ENCODE measurements at regions not wholly inside any gene's neighbourhood (a gene's known extent, or its start where the extent isn't known, plus 50 kb on each side); places are given as distances from the start of the nearest gene placed in this dataset.

DNA sequence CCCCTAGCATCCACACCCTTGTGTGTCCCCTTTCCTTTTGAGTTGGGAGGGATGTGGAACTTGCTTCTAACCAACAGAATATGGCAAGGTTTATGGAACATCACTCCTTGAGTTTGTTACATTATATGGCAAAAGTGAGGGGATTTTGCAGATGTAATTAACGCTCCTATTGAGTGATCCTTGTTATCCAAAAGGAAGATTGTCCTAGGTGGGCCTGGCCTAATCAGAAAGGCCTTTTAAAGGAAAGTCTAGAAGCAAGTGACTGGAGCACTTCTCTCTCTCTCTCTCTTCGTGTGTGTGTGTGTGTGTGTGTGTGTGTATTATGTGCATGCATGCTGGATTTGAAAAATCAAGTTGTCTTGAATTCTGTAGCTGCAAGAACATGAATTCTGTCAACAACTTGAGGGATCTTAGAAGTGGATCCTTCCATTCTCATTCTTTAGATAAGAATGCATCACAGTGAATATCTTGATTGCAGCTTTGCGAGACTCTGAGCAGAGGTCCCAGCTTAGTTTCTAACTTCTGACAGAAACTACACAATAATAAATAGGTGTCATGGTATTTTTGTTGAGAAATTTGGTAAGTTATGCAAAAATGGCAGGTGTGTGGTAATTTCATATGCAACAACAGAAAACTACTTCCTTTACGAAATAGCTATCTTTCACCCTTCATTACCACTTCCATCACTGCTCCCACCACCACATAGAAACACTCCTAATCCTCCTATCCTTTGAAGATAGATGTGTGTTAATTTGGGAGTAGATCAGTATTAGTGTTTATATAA, 360.9 kb upstream of the CBLB start:
- no peak for DNase-seq

DNA sequence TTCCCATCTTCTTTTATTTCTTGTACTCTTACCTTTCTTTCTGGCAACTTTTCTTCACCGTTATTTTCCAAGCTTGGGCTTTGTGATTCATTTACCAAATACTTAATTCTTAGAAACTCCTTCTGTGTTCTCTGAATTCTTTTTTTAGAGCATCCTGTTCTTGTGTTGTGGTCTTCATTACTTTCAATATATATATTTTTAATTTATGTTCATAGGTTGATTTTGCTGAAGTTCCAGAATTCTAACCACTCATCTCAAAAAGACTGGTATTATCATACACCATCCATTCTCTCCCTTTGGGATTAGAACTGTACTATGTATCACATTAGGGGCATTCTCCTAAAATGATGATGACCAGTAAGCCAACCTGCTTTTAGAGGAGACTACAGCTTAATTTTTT, 362.3 kb upstream of the CBLB start:
- DNase-seq, result no peak

- DNase-seq, result no peak
Measured at GRCh38 chr3:106232956-106233355, 364.1 kb upstream of the CBLB start.

DNA sequence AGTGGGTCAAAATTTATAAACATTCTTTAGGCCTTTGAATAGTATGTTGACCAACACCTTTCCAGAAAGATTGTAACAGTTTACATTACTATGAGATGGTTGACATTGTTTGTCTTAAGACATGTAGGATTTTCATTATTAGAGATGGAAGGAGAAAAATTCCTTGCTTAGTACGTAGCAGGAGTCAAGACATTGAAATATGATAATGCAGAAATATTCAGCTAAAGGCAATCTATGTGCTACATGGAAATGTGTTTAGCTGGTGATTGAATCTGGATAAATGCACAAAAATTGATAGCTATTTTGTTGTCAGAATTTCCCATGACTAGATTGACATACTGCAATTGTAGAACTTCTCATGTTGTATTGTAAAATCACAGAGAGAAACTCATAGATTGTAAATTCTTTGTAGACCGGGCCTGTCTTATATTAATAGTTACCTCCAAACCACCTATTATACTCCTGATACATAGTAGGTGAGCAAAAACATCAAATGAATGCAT, 370.4 kb upstream of the CBLB start:
- DNase-seq, result no peak

GRCh38 chr3:106241593-106241992, 372.8 kb upstream of the CBLB start:
- no peak for DNase-seq

GRCh38 chr3:106242781-106243180, 374.0 kb upstream of the CBLB start:
- DNase-seq, result no peak

GRCh38 chr3:106245400-106245799, 376.6 kb upstream of the CBLB start:
- DNase-seq, result no peak

DNA sequence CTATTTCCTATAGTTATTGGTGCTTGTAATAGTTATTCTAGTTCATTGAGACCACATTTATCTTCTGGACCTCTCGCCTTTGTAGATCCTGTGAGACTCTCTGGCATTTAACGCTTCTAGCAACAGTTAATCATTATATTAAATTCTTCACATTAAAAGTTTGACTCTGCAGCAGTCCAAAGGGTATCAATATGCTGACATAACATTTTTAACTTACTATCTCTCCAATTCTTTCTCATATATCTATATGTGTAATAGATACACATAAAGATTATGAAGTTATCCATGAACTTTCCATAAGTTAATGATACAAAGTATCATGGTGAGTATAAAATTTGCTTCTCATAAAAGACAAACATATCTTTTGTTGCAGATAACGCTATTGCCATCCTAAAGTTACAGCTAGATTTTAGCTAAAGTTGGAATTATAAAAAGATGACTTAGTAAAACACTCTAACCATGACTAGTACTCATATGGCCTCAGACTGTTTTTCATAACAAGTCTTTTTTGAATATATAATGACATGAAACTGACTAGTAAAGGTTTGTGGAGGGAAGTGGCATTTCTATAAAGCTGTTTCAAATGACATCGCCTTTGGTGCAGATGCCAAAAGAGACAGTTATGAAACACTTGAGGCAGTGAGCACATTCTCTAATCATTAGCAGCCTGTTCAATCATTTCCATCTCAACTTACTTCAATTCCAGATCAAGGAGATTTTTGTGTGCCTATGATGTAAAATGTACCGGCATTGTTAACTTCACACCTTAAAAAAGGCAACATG, 379.3 kb upstream of the CBLB start:
- DNase-seq, result no peak

- no peak for DNase-seq
Measured at GRCh38 chr3:106249159-106249558, 380.3 kb upstream of the CBLB start.

DNA sequence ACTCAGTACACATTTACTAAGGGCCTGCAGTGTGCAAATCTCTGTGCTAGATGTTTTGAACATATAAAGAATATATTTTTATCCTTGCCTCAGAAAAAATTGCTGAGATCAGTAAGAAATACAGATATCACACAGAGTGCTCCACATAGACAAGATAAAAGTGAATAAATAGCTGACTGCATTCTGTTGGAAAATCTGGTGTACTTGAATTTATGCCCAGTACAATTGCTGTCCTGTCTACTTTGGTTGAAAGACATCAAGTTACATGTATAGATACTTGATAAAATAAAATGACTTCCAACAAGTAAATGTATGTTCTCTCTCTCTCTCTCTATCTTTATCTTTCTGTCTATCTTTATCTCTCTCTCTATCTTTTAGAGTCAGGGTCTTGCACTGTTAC, 381.2 kb upstream of the CBLB start:
- no peak for DNase-seq

- no peak for DNase-seq
Measured at GRCh38 chr3:106251160-106251892, 382.5 kb upstream of the CBLB start.

- DNase-seq, result no peak
Measured at GRCh38 chr3:106255870-106256248, 387.0 kb upstream of the CBLB start.

GRCh38 chr3:106256249-106256957, 387.6 kb upstream of the CBLB start:
- DNase-seq, result no peak

DNA sequence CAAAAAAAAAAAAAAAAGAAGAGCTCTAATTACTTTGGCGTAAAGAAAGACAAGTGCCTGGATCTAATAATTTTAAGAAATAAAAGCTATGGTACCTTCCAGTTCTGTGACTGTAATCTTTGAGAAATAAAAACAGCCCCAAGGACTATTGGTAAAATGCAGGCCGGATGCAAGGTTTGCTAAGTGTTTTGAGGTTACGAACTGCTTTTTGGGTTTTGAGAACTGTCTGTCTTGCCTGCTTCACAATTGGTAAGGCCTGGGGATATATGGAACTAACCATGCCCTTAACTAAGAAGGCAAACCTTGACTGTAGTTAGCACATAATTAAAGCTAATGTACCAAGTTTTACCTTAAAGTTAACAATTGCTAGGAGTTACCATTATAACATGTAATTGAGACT, 388.4 kb upstream of the CBLB start:
- no peak for DNase-seq

- no peak for DNase-seq
Measured at GRCh38 chr3:106261396-106261795, 392.6 kb upstream of the CBLB start.

GRCh38 chr3:106261915-106262683, 393.3 kb upstream of the CBLB start:
- no peak for DNase-seq

DNA sequence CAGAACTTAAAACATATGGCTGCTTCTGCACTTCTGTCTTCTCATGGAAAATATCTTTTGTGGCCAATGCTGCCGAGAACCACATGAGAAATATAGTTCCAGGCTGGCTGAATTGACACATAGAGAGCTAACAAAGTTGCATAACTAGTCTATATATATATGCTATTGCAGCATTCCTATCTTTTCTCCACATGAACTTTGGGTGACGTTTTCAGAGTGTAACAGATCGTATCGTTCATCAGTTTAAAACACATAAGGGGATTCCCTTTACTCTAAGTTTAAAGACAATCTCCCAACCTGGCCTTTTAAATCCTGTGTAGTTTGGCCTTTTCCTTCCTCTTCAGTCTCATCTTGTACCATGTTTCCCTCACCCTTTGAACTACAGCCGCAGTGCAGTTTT, 394.2 kb upstream of the CBLB start:
- no peak for DNase-seq

GRCh38 chr3:106263546-106263945, 394.7 kb upstream of the CBLB start:
- DNase-seq, result no peak

DNA sequence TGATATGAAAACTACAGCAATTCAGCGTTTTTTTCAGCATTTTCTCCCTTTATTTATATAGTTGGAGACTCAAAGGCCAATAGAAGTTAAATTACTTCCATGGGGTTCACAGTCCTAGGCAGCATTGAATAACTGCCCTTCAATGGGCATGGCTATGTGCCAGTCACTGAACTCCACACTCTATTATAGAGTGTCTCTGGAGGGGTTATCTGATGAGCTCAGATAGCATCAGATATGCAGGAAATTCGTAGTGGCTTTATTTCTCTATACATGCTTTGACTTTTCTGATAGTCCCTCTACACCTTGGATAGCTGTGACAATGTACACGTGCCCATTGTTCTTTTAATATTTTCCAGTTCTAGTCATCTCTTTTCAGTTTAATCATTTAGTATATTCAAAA, 396.9 kb upstream of the CBLB start:
- DNase-seq, result no peak

DNA sequence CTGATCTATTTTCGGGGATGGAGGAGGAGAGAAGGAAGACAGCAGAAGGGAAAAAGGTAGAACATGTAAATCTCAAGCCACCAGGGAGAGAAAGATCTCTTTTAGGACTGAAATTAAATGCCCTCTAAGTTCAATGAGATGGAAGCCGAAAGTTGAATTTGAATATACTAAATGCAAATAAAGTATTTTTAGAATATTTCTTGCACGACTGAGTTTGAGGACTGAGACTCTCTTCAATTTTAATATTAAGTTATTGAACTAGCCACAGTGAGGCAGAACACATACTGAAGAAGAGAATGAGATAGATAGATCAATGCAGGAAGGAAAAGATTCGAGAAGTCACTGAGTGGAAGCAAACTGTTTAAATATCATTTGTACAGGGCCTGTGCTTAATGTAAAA, 399.9 kb upstream of the CBLB start:
- DNase-seq, result no peak

- no peak for DNase-seq
Measured at GRCh38 chr3:106272302-106272701, 403.5 kb upstream of the CBLB start.

GRCh38 chr3:106275592-106275991, 406.8 kb upstream of the CBLB start:
- no peak for DNase-seq

Data from NCI-H187 (cell line).